ENCODE measurements at regions not wholly inside any gene's neighbourhood (a gene's known extent, or its start where the extent isn't known, plus 50 kb on each side); places are given as distances from the start of the nearest gene placed in this dataset.

DNA sequence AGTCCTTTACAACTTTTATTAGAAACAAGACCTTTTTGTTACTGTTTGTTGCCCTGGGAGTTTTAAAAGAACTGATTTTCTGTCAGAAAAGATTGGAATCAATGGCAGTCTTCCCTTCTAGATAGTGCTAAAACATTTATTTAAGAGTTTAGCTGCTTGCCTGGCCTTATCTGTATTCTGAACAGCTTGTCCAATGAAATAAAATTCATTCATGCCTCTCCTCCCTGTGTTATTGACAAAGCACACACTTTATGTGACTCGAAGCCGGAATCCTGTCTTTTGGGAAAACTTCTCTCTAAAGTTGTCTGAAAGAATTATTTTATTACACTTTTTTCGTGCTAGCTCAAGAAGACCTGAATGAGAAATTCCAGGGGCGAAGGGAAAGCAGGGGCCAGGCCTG, 992.5 kb downstream of the TYW1 start:
- no peak for TF ChIP-seq CTCF (IDR thresholded peaks at IDR 0.05)
- TF ChIP-seq POLR2AphosphoS5 (IDR thresholded peaks at IDR 0.05): no peak
- no peak for TF ChIP-seq POLR2A (IDR thresholded peaks at IDR 0.05)
- TF ChIP-seq EP300 (IDR thresholded peaks at IDR 0.05): no peak
- H3K27ac ChIP-seq: no peak overlapping the region
- no peaks in the 10 kb centered on the region for H3K27me3 ChIP-seq
- no peak for DNase-seq (ENCODE audit: low spot score in 2 of 2)
- H3K36me3 ChIP-seq: no peaks in the 10 kb centered on the region
- H3K9me3 ChIP-seq: no peaks in the 10 kb centered on the region
- WGBS: 71% methylated on average over 4 of the region's 4 CpGs
- H3K4me3 ChIP-seq: no peak overlapping the region
- no peaks in the 10 kb centered on the region for H3K4me1 ChIP-seq

DNA sequence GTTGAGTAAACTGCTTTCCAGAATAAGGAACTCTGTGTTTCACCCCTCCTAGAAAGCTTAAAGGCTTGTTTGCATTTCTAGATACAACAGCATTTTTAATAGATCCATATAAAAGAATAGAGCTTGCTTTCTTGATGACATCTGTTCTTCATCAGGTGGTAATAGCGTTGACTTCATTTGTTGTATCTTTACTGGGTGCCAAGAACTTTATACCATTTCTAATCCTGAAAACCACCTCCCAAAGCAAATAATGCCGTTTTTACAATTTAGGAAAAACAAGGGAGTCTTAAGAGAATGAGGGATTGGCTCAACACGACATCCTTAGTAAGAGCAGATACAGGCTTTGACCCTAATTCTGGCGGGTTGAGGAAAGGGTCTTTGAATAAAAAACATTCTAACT, 993.4 kb downstream of the TYW1 start:
- Histone ChIP-seq H3K27ac (no peak overlapping the region), H3K9me3 (no peaks in the 10 kb centered on the region), H3K4me3 (no peak overlapping the region), H3K4me1 (no peaks in the 10 kb centered on the region), H3K27me3 (no peaks in the 10 kb centered on the region), H3K36me3 (no peaks in the 10 kb centered on the region)
- TF ChIP-seq EP300 (IDR thresholded peaks at IDR 0.05) (no peak), POLR2AphosphoS5 (IDR thresholded peaks at IDR 0.05) (no peak), CTCF (IDR thresholded peaks at IDR 0.05) (no peak), POLR2A (IDR thresholded peaks at IDR 0.05) (no peak)
- 58% methylated on average over 4 of the region's 4 CpGs for WGBS
- DNase-seq (ENCODE audit: low spot score in 2 of 2): no peak

DNA sequence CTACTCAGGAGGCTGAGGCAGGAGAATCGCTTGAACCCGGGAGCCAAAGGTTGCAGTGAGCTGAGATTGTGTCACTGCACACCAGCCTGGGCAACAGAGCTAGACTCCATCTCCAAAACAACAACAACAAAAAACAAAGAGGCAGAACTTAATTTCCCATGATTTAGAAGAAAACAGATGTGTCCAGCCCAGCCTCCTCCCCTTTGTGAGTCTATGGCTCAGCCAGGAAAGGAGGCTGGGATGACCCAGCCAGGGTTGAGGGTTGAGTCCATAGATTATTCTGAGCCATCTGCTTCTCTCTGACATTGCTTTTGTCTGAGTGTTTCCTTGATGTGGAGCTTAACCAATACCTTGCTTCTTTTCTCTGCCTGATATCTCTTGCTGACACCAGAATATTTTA, 994.1 kb downstream of the TYW1 start:
- TF ChIP-seq POLR2AphosphoS5 (IDR thresholded peaks at IDR 0.05): no peak
- TF ChIP-seq CTCF (IDR thresholded peaks at IDR 0.05): no peak
- TF ChIP-seq POLR2A (IDR thresholded peaks at IDR 0.05): no peak
- no peak for TF ChIP-seq EP300 (IDR thresholded peaks at IDR 0.05)
- DNase-seq (ENCODE audit: low spot score in 2 of 2): no peak
- no peak overlapping the region for H3K27ac ChIP-seq
- WGBS: 74% methylated on average over 2 of the region's 2 CpGs
- no peaks in the 10 kb centered on the region for H3K36me3 ChIP-seq
- no peaks in the 10 kb centered on the region for H3K4me1 ChIP-seq
- no peaks in the 10 kb centered on the region for H3K9me3 ChIP-seq
- no peak overlapping the region for H3K4me3 ChIP-seq
- no peaks in the 10 kb centered on the region for H3K27me3 ChIP-seq

DNA sequence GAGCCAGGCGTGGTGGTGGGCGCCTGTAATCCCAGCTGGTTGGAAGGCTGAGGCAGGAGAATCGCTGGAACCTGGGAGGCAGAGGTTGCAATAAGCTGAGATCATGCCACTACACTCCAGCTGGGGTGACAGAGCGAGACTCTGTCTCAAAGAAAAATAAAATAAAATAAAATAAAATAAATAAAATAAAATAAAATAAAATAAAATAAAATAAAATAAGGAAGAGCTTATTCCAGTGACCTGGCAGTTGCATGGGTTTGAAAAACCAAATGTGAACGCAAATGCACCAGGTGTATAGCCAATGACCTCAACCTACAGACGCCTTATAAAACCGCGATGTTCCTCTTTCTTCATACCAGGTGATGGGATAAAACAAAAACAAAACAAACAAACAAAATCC, 995.7 kb downstream of the TYW1 start:
- Histone ChIP-seq H3K27me3 (no peaks in the 10 kb centered on the region), H3K9me3 (no peaks in the 10 kb centered on the region), H3K27ac (no peak overlapping the region), H3K4me1 (no peaks in the 10 kb centered on the region), H3K36me3 (no peaks in the 10 kb centered on the region), H3K4me3 (no peak overlapping the region)
- TF ChIP-seq CTCF (IDR thresholded peaks at IDR 0.05) (no peak), EP300 (IDR thresholded peaks at IDR 0.05) (no peak), POLR2A (IDR thresholded peaks at IDR 0.05) (no peak), POLR2AphosphoS5 (IDR thresholded peaks at IDR 0.05) (no peak)
- no peak for DNase-seq (ENCODE audit: low spot score in 2 of 2)
- WGBS: 96% methylated on average over 8 of the region's 8 CpGs

DNA sequence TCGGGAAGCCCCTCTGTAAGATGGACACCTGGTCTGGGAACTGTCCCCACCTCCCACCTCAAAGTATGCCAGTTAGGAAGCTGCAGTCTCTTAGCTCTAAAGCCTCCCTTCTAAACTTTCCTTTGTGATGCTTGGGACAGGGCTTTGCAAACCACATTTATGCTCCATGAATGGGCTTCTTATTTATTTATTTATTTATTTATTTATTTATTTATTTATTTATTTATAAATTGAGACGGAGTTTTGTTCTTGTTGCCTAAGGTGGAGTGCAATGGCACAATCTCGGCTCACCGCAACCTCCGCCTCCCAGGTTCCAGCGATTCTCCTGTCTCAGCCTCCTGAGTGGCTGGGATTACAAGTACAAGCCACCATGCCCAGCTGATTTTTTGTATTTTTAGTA, 1009.4 kb downstream of the TYW1 start:
- no peak for TF ChIP-seq POLR2A (IDR thresholded peaks at IDR 0.05)
- TF ChIP-seq EP300 (IDR thresholded peaks at IDR 0.05): no peak
- TF ChIP-seq POLR2AphosphoS5 (IDR thresholded peaks at IDR 0.05): no peak
- no peak for TF ChIP-seq CTCF (IDR thresholded peaks at IDR 0.05)
- H3K27ac ChIP-seq: no peak overlapping the region
- no peaks in the 10 kb centered on the region for H3K27me3 ChIP-seq
- DNase-seq (ENCODE audit: low spot score in 2 of 2): no peak
- WGBS: 97% methylated on average over 6 of the region's 6 CpGs
- no peaks in the 10 kb centered on the region for H3K36me3 ChIP-seq
- no peak overlapping the region for H3K4me3 ChIP-seq
- no peaks in the 10 kb centered on the region for H3K4me1 ChIP-seq
- no peaks in the 10 kb centered on the region for H3K9me3 ChIP-seq
